ENCODE measurements at regions not wholly inside any gene's neighbourhood (a gene's known extent, or its start where the extent isn't known, plus 50 kb on each side); places are given as distances from the start of the nearest gene placed in this dataset.

DNA sequence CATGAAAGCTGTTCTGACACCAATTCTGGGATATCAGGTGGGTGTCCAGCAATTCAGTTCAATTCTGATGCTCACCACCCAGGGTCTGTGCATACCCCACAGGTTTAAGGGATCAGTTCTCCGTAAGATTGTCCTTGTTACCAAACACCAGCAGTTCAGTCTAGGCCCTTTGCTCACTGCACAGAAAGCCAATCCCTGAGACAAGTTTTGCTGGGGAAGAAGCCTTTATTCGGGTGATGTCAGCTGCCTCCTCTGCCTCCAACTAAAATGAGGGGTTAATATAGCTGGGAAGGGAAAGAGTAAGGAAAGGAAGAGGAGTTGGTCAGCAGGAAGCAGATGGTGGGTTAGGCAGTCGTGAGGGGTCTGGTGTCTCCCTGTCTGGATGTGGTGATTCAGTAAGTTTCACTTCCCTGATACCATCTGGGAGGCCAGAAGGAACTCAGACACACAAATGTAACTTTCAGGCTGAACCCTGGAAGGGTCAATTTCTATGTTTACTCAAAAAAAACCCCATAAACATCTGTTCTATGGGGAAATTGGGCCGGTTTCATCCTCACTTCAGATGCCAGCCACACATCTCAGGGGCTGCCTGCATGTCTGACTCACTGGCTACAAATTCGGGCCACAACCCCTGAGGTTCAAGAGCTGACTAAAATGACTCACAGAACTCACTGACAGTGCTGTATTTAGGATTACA, 83.3 kb upstream of the PGBD5 start:
- no peak overlapping the region for H3K4me3 ChIP-seq (replicated peaks in 1 of 2; ENCODE audit: low read depth in 2 of 2, low read length in 2 of 2)
- DNase-seq (ENCODE audit: low read depth in 2 of 2): peak; percentile 65 to 94
- TF ChIP-seq, protein P1, sequence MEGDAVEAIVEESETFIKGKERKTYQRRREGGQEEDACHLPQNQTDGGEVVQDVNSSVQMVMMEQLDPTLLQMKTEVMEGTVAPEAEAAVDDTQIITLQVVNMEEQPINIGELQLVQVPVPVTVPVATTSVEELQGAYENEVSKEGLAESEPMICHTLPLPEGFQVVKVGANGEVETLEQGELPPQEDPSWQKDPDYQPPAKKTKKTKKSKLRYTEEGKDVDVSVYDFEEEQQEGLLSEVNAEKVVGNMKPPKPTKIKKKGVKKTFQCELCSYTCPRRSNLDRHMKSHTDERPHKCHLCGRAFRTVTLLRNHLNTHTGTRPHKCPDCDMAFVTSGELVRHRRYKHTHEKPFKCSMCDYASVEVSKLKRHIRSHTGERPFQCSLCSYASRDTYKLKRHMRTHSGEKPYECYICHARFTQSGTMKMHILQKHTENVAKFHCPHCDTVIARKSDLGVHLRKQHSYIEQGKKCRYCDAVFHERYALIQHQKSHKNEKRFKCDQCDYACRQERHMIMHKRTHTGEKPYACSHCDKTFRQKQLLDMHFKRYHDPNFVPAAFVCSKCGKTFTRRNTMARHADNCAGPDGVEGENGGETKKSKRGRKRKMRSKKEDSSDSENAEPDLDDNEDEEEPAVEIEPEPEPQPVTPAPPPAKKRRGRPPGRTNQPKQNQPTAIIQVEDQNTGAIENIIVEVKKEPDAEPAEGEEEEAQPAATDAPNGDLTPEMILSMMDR (IDR thresholded peaks at IDR 0.05; ENCODE audit: low read depth, low read length): no peak

- DNase-seq (ENCODE audit: low read depth in 2 of 2): peak; percentile 22 to 43
- H3K4me3 ChIP-seq (replicated peaks in 1 of 2; ENCODE audit: low read depth in 2 of 2, low read length in 2 of 2): no peak overlapping the region
- TF ChIP-seq, protein P1 (IDR thresholded peaks at IDR 0.05; ENCODE audit: low read depth, low read length): no peak
Observed at GRCh38 chr1:230507666-230508402, 81.7 kb upstream of the PGBD5 start.

DNA sequence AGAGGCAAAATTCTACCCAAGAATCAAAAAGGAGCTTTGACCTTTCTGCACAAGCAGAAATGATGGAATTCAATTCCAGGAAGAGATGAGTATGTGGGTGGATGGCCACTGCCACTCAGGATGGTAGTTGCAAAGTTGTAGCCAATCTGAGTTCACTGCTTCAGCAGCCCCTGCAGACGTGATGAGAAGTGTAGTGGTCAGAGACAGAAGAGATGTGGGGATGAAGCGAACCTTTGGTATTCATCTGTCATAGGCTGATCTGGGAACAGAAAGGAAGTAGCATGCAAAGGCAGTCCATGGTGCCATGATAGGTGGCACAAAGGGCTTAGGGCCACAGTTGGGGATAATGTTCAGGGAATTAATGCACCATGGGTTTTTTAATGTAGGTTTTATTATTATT, 81.1 kb upstream of the PGBD5 start:
- no peak for DNase-seq (ENCODE audit: low read depth in 2 of 2)
- TF ChIP-seq, protein P1 (IDR thresholded peaks at IDR 0.05; ENCODE audit: low read depth, low read length): no peak

DNA sequence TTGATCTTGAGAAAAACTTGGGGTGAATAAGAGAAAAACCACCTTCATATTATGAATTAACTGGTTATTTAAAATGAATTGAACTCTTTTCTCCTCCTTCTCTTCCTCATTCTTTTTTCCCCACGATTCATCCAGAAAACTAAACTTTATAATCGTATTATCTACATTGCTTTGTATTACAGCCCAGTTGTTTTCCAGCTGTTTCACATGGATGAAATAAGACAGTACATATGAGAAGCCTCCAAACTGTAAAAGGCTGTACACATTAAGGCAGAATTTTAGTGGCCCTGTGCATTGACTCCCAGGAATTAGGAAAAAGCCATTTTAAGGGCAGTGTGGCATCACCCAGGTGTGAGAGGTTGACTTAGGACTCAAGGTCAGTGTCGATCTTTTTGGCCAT, 80.3 kb upstream of the PGBD5 start:
- H3K4me3 ChIP-seq (replicated peaks in 1 of 2; ENCODE audit: low read depth in 2 of 2, low read length in 2 of 2): no peak overlapping the region
- no peak for DNase-seq (ENCODE audit: low read depth in 2 of 2)
- TF ChIP-seq, protein P1 (IDR thresholded peaks at IDR 0.05; ENCODE audit: low read depth, low read length): no peak

More for the DNA sequence above, 81.1 kb upstream of the PGBD5 start:
- no peak overlapping the region for H3K4me3 ChIP-seq (replicated peaks in 1 of 2; ENCODE audit: low read depth in 2 of 2, low read length in 2 of 2)

DNA sequence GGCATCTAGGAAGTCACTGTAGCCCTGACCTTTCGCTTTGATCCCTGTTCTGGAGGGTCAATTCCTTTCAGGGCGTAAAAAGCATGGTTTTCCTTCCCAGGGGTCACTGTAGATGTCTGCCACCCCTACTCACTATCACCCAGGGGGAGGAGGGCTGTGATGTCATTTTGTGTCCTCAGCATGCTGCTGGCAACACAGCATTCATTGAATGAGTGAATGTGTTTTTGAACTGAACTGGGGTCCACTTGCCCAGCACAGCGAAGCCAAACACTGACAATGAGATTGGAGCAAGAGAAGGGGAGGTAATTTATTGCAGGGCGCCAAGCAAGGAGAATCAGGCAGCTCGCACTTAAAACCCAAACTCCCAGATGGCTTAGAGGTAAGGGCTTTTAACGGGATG, 78.2 kb upstream of the PGBD5 start:
- TF ChIP-seq, protein P1 (IDR thresholded peaks at IDR 0.05; ENCODE audit: low read depth, low read length): no peak
- H3K4me3 ChIP-seq (replicated peaks in 1 of 2; ENCODE audit: low read depth in 2 of 2, low read length in 2 of 2): no peak overlapping the region
- DNase-seq (ENCODE audit: low read depth in 2 of 2): no peak

GRCh38 chr1:230503726-230504125, 77.6 kb upstream of the PGBD5 start:
- H3K4me3 ChIP-seq (replicated peaks in 1 of 2; ENCODE audit: low read depth in 2 of 2, low read length in 2 of 2): no peak overlapping the region
- TF ChIP-seq, protein P1 (IDR thresholded peaks at IDR 0.05; ENCODE audit: low read depth, low read length): no peak
- DNase-seq (ENCODE audit: low read depth in 2 of 2): no peak
